ENCODE measurements at regions not wholly inside any gene's neighbourhood (a gene's known extent, or its start where the extent isn't known, plus 50 kb on each side); places are given as distances from the start of the nearest gene placed in this dataset.

DNA sequence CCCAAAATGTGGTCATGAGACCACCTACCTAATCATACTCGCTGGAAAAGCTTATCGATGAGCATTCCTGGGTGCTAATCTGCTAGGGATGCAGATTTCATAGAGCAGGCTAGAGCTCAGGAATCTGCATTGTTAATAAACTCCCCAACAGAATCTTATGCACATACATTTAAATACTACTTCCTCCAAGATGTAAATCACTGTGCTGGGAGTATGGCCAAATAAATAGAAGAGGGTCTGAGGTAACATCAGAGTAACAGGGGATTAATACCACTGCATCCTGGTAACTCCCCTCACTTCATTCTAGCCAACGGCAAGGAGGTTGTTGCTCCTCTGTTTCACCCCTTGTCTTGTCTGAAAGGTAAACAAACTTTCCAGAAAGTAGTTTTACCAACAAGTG, 118.3 kb upstream of the SEMA6D start:
- TF ChIP-seq, protein P1, sequence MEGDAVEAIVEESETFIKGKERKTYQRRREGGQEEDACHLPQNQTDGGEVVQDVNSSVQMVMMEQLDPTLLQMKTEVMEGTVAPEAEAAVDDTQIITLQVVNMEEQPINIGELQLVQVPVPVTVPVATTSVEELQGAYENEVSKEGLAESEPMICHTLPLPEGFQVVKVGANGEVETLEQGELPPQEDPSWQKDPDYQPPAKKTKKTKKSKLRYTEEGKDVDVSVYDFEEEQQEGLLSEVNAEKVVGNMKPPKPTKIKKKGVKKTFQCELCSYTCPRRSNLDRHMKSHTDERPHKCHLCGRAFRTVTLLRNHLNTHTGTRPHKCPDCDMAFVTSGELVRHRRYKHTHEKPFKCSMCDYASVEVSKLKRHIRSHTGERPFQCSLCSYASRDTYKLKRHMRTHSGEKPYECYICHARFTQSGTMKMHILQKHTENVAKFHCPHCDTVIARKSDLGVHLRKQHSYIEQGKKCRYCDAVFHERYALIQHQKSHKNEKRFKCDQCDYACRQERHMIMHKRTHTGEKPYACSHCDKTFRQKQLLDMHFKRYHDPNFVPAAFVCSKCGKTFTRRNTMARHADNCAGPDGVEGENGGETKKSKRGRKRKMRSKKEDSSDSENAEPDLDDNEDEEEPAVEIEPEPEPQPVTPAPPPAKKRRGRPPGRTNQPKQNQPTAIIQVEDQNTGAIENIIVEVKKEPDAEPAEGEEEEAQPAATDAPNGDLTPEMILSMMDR (IDR thresholded peaks at IDR 0.05; ENCODE audit: low read depth, low read length, poor library complexity, severe bottlenecking): no peak
- TF ChIP-seq EZH2phosphoT487 (IDR thresholded peaks at IDR 0.05; ENCODE audit: borderline replicate concordance, low read length): no peak
